Glutamatergic neuron (in vitro differentiated cells): ENCODE measurements at regions not wholly inside any gene's neighbourhood (a gene's known extent, or its start where the extent isn't known, plus 50 kb on each side); places are given as distances from the start of the nearest gene placed in this dataset.

Experiments used
- DNase-seq: peaks from one replicate; pipeline ENCODE4 v3.0.0; 2022
- H3K27ac Mint-ChIP-seq: one replicate; pipeline ENCODE4 v1.8.0; 2020; ENCODE audit warnings: mild to moderate bottlenecking, mixed read lengths, inconsistent platforms; ENCODE audit not compliant: unreplicated experiment
- H3K27me3 Mint-ChIP-seq: one replicate; pipeline ENCODE4 v1.8.0; 2020; ENCODE audit warnings: mild to moderate bottlenecking, moderate library complexity, mixed read lengths, inconsistent platforms; ENCODE audit not compliant: unreplicated experiment
- H3K36me3 Mint-ChIP-seq: one replicate; pipeline ENCODE4 v1.8.0; 2020; ENCODE audit warnings: mild to moderate bottlenecking, mixed read lengths, inconsistent platforms; ENCODE audit not compliant: unreplicated experiment
- H3K4me1 Mint-ChIP-seq: one replicate; pipeline ENCODE4 v1.8.0; 2020; ENCODE audit warnings: mild to moderate bottlenecking, low read depth, mixed read lengths, inconsistent platforms; ENCODE audit not compliant: unreplicated experiment
- H3K4me3 Mint-ChIP-seq: one replicate; pipeline ENCODE4 v1.8.0; 2020; ENCODE audit warnings: mild to moderate bottlenecking, mixed read lengths, inconsistent platforms; ENCODE audit not compliant: unreplicated experiment
- H3K9me3 Mint-ChIP-seq: one replicate; pipeline ENCODE4 v1.8.0; 2020; ENCODE audit warnings: mild to moderate bottlenecking, moderate library complexity, mixed read lengths, inconsistent platforms; ENCODE audit not compliant: unreplicated experiment
- CTCF ChIP-seq: fragments of 200-600 bp; sonication (generic); IDR thresholded peaks from one replicate; pipeline ENCODE4 v1.5.0; 2021; ENCODE audit not compliant: partially characterized antibody, unreplicated experiment

- Mint-ChIP-seq H3K36me3 (peaks cover 5% of the 10 kb centered on the region), H3K9me3 (peaks cover 5% of the 10 kb centered on the region), H3K4me1 (peaks cover 32% of the 10 kb centered on the region), H3K4me3 (no peak overlapping the region), H3K27me3 (peaks cover 2% of the 10 kb centered on the region), H3K27ac (no peak overlapping the region)
- DNase-seq: no peak
- no peak for TF ChIP-seq CTCF
Measured at GRCh38 chr2:147642765-147643164, 202.1 kb upstream of the ACVR2A start.

- Mint-ChIP-seq H3K27ac (no peak overlapping the region), H3K4me1 (peaks cover 22% of the 10 kb centered on the region), H3K36me3 (peaks cover 5% of the 10 kb centered on the region), H3K27me3 (peaks cover 2% of the 10 kb centered on the region), H3K9me3 (peaks cover 5% of the 10 kb centered on the region), H3K4me3 (no peak overlapping the region)
- no peak for TF ChIP-seq CTCF
- no peak for DNase-seq
Measured at GRCh38 chr2:147641651-147642050, 203.2 kb upstream of the ACVR2A start.

GRCh38 chr2:147639891-147640290, 204.9 kb upstream of the ACVR2A start:
- no peak for DNase-seq
- TF ChIP-seq CTCF: no peak
- Mint-ChIP-seq H3K36me3 (peaks cover 5% of the 10 kb centered on the region), H3K4me3 (no peak overlapping the region), H3K27me3 (peaks cover 2% of the 10 kb centered on the region), H3K27ac (no peak overlapping the region), H3K4me1 (peaks cover 18% of the 10 kb centered on the region), H3K9me3 (peaks cover 5% of the 10 kb centered on the region)

- Mint-ChIP-seq H3K4me3 (no peak overlapping the region), H3K9me3 (peaks cover 2% of the 10 kb centered on the region), H3K4me1 (peaks cover 13% of the 10 kb centered on the region), H3K27me3 (no peaks in the 10 kb centered on the region), H3K27ac (no peak overlapping the region), H3K36me3 (peaks cover 5% of the 10 kb centered on the region)
- TF ChIP-seq CTCF: no peak
- DNase-seq: no peak
Measured at GRCh38 chr2:147639386-147639785, 205.4 kb upstream of the ACVR2A start.

- H3K27me3 Mint-ChIP-seq: no peaks in the 10 kb centered on the region
- no peak for DNase-seq
- TF ChIP-seq CTCF: no peak
- peaks cover 5% of the 10 kb centered on the region for H3K9me3 Mint-ChIP-seq
- no peak overlapping the region for H3K4me3 Mint-ChIP-seq
- no peak overlapping the region for H3K27ac Mint-ChIP-seq
- H3K4me1 Mint-ChIP-seq: peaks cover under 1% of the 10 kb centered on the region
- peaks cover 5% of the 10 kb centered on the region for H3K36me3 Mint-ChIP-seq
Measured at GRCh38 chr2:147636886-147637285, 207.9 kb upstream of the ACVR2A start.
